Memory B cell (primary cell): ENCODE measurements at regions not wholly inside any gene's neighbourhood (a gene's known extent, or its start where the extent isn't known, plus 50 kb on each side); places are given as distances from the start of the nearest gene placed in this dataset.
"Not testable (repeated sequence)": the region's sequence is repeated elsewhere in the genome, so short reads cannot be mapped to it uniquely, and the experiment has no call there.

Experiments used
- ATAC-seq: fragments of 150-1000 bp; cut with Tn5 transposase; 2 replicates; pipeline ENCODE4 v1.10.0; 2021; ENCODE audit warnings: low read depth, mild to moderate bottlenecking, moderate library complexity
- DNase-seq, 2 donors: peaks; one replicate each; pipeline ENCODE4 v3.0.0; 2022; ENCODE audit warnings: low spot score in 2 of 2
- H3K27ac Mint-ChIP-seq: one replicate; pipeline ENCODE4 v1.8.0; 2022; ENCODE audit warnings: mild to moderate bottlenecking, moderate library complexity, mixed read lengths
- H3K27me3 Mint-ChIP-seq: one replicate; pipeline ENCODE4 v1.8.0; 2022; ENCODE audit warnings: mixed read lengths
- H3K36me3 Mint-ChIP-seq: one replicate; pipeline ENCODE4 v1.8.0; 2022; ENCODE audit warnings: mild to moderate bottlenecking, mixed read lengths
- H3K4me1 Mint-ChIP-seq: one replicate; pipeline ENCODE4 v1.8.0; 2022; ENCODE audit warnings: mixed read lengths
- H3K4me3 Mint-ChIP-seq: one replicate; pipeline ENCODE4 v1.8.0; 2022; ENCODE audit warnings: mild to moderate bottlenecking, moderate library complexity, mixed read lengths
- H3K9me3 Mint-ChIP-seq: one replicate; pipeline ENCODE4 v1.8.0; 2022; ENCODE audit warnings: mixed read lengths

DNA sequence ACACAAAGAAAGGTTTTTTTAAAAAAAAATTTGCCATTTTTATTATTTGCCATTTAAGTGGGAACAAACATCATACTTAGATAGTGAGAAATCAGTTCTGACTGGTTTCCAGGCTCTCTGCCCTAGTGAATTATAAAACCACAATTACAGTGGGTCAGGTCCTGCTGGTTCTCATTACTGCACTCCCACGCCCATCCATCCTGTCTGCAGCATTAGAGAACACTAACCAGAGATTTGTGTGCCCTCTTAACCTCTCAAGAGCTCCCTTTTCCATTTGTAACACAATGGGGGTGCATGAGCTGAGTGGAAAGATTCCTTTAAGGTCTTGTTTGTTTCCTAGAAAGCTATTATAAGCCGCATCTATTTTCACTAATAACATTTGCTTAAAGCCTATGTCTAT is 489.3 kb downstream of the AMY1C start:
- no peak for ATAC-seq

DNA sequence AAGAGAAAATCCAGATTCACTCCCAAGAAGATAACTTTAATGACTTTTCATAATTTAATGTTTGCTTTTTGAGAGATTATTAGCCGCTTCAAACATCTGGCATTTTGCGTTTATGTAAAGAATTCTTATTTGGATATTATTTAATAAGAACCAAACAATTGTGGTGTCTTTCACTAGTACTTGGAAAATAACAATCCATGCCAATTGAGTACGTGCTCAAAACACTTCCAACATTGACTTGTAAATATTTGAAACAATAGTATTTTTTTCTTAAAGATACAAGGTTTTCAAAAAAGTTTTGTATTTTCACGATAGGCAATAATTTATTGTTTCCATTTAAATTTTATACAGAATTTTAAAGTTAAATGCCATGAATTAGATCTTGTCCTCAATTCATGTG is 498.7 kb downstream of the AMY1C start:
- no peak for DNase-seq

More for the DNA sequence above, 489.3 kb downstream of the AMY1C start:
- Mint-ChIP-seq H3K4me3 (no peak overlapping the region), H3K4me1 (no peaks in the 10 kb centered on the region), H3K36me3 (no peaks in the 10 kb centered on the region), H3K27ac (no peak overlapping the region), H3K9me3 (no peaks in the 10 kb centered on the region), H3K27me3 (no peaks in the 10 kb centered on the region)
- no peak for DNase-seq

DNA sequence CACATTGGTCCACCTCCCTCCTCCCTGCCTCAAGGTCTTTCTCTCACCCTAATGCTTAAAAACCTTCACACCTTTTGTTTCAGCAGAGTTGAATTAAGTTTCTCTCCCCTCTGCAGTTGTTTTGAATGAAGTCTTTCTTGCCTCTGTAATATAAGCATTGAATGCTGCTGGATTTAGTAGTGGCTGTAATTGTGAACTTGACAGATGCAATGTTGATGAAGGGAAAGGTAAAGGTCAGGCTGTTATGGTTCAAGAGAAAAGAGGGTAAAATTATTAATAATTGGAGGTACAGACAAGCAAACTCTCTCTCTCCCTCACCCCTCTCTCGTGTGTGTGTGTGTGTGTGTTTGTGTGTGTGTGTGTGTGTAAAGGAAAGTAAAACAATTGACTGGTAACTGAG is 509.8 kb downstream of the AMY1C start:
- Mint-ChIP-seq H3K36me3 (no peaks in the 10 kb centered on the region), H3K27me3 (no peaks in the 10 kb centered on the region), H3K4me3 (no peak overlapping the region), H3K9me3 (no peaks in the 10 kb centered on the region), H3K4me1 (no peaks in the 10 kb centered on the region), H3K27ac (no peak overlapping the region)
- no peak for DNase-seq
- no peak for ATAC-seq

More for the DNA sequence above, 498.7 kb downstream of the AMY1C start:
- Mint-ChIP-seq H3K27me3 (no peaks in the 10 kb centered on the region), H3K27ac (no peak overlapping the region), H3K36me3 (no peaks in the 10 kb centered on the region), H3K4me3 (no peak overlapping the region), H3K9me3 (no peaks in the 10 kb centered on the region), H3K4me1 (no peaks in the 10 kb centered on the region)
- ATAC-seq: no peak

DNA sequence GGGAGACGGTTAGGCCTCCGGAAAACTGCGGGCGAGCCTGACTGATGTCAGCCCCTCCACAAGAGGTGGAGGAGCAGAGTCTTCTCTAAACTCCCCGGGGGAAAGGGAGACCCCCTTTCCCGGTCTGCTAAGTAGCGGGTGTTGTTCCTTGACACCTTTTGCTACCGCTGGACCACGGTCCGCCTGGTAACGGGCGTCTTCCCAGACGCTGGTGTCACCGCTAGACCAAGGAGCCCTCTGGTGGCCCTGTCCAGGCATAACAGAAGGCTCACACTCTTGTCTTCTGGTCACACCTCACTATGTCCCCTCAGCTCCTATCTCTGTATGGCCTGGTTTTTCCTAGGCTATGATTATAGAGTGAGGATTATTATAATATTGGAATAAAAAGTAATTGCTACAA is 513.4 kb downstream of the AMY1C start:
- not testable (repeated sequence) for H3K36me3 Mint-ChIP-seq, H3K4me1 Mint-ChIP-seq, ATAC-seq, H3K9me3 Mint-ChIP-seq, H3K27me3 Mint-ChIP-seq, H3K27ac Mint-ChIP-seq, H3K4me3 Mint-ChIP-seq, DNase-seq

DNA sequence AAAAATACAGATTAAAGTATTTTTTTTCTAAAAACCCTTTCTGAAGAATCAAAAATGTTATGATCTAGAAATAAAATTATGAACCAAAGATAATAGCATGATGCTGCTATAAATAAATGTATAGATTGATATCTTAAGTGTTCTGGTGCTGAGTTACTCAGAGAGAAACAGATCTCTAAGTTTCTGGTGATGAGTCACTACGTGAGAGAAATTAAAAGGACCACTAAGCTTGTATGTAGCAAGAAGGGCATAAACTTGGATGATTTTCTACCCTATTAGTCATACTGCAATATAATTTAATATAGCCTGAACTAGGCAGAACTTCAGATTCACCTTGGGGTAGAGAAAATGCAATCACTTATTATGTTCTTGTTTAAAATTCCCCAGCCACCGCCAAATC is 514.8 kb downstream of the AMY1C start:
- Mint-ChIP-seq H3K4me1 (no peaks in the 10 kb centered on the region), H3K27me3 (no peaks in the 10 kb centered on the region), H3K36me3 (no peaks in the 10 kb centered on the region), H3K27ac (no peak overlapping the region), H3K4me3 (no peak overlapping the region), H3K9me3 (no peaks in the 10 kb centered on the region)
- DNase-seq (no peak), ATAC-seq (no peak)

DNA sequence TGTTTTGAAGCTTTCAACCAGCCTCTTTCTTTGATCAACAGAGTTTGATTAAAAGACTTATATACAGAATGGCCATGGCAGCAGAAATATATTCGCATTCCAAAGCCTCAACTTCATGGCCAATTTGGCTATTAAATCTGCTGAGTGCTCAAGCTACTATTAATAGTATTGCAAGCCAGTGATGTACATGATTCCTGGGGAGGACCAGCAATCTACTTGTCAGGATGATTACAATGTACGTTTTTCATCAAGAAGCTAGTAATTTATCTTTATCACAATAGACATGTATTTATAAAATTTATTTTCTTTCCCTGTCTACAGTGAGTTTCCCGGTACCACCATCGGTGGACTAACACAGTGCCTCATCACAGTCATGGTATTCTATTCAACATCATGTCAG is 515.5 kb downstream of the AMY1C start:
- DNase-seq: no peak
- no peak overlapping the region for H3K4me3 Mint-ChIP-seq
- no peaks in the 10 kb centered on the region for H3K9me3 Mint-ChIP-seq
- H3K27ac Mint-ChIP-seq: no peak overlapping the region
- no peaks in the 10 kb centered on the region for H3K4me1 Mint-ChIP-seq
- H3K36me3 Mint-ChIP-seq: no peaks in the 10 kb centered on the region
- no peaks in the 10 kb centered on the region for H3K27me3 Mint-ChIP-seq
- ATAC-seq: no peak

DNA sequence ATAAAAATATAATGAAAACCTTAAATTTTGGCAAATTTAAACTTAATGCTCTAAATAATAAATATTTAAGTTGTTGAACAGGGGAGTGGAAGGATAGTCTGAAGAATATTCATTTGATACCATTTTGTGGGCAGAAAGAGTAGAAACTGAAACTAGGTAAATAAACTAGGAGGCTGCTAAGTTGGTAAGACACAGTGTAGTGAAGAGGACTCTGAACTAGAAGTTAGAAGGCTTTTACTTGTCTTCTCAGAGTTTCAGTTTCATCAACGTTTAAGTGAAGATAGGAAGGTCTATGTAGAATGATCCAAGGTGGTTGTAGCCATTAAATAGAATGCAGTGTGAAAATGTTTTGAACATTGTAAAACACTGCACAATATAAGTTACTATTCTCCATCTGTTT is 516.9 kb downstream of the AMY1C start:
- H3K36me3 Mint-ChIP-seq: no peaks in the 10 kb centered on the region
- no peaks in the 10 kb centered on the region for H3K9me3 Mint-ChIP-seq
- no peak for DNase-seq
- no peak overlapping the region for H3K27ac Mint-ChIP-seq
- ATAC-seq: no peak
- H3K4me3 Mint-ChIP-seq: no peak overlapping the region
- no peaks in the 10 kb centered on the region for H3K27me3 Mint-ChIP-seq
- no peaks in the 10 kb centered on the region for H3K4me1 Mint-ChIP-seq

DNA sequence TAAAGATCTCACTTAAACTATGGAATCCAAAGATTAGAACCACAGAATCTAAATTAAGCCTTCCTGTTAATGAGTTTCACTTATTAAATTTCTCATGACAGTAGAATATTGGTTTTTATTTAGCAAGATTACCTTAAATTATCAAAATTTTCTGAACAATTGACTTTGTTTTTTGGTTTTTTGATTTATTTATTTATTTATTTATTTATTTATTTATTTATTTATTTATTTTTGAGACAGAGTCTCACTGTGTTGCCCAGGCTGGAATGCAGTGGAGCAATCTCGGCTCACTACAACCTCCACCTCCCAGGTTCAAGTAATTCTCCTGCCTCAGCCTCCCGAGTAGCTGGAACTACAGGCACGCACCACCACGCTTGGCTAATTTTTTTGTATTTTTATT is 538.6 kb downstream of the AMY1C start:
- H3K27ac Mint-ChIP-seq, DNase-seq, H3K9me3 Mint-ChIP-seq, H3K4me3 Mint-ChIP-seq, H3K27me3 Mint-ChIP-seq, ATAC-seq, H3K4me1 Mint-ChIP-seq, H3K36me3 Mint-ChIP-seq: not testable (repeated sequence)

DNA sequence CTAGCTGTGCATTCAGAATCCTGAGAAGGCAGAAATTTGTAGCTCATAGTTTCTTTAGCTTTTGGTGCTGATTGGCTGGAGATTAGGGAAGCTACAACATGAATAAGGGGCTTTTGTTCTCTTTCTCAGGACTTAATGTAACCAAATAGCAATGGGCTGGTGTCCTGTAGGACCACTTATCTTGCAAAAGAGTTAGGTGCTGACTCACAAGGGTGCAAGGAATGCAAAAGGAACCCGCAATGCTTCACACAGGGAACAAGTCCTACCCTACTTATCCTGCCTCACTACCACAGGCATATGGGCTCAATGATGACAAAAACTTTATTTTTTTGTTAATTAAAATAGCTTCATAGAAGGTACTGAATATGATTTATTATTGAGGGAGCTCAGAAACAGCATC is 541.5 kb downstream of the AMY1C start:
- Mint-ChIP-seq H3K36me3 (no peaks in the 10 kb centered on the region), H3K4me1 (no peaks in the 10 kb centered on the region), H3K27ac (no peak overlapping the region), H3K4me3 (no peak overlapping the region), H3K27me3 (no peaks in the 10 kb centered on the region), H3K9me3 (no peaks in the 10 kb centered on the region)
- ATAC-seq: no peak
- DNase-seq: no peak

DNA sequence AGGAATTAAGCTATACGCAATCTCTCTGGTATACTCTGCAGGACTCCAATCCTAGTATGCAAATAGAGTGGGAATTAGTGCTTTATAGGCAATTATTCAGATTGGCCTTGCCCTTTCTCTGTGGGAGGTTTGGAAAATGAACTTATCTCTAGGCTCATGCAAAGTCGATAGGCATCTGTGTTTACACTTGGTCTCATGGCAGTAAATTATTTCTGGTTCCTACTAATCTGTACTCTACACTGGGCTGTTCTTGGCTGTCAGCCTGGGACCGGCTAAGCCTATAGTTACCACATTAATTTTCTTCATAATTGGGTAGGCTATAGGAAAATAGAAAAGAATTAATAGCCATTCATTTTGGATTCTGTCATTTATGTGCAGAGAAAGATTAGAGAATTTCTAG is 544.6 kb downstream of the AMY1C start:
- Mint-ChIP-seq H3K4me3 (no peak overlapping the region), H3K27me3 (peaks cover 2% of the 10 kb centered on the region), H3K4me1 (no peaks in the 10 kb centered on the region), H3K36me3 (no peaks in the 10 kb centered on the region), H3K9me3 (no peaks in the 10 kb centered on the region), H3K27ac (no peak overlapping the region)
- DNase-seq: no peak
- no peak for ATAC-seq

DNA sequence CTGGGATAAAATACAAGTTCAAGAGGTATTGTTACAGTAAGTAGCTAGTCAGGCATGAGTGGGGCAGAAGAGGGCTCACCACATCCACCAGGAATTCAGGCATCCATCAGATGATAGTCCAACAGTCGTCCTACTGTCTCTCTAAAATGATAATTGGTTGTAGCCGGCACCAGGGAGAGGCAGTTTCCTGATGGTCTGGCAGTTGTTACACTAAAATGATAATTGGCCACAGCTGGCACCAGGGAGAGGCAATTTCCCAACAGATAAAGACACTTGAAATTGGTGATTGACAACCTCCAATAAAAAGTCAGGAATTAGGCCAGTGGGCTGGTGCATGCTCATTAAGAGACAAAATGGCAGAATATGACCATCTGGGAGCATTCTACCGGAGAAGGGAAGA is 545.8 kb downstream of the AMY1C start:
- H3K36me3 Mint-ChIP-seq: no peaks in the 10 kb centered on the region
- DNase-seq (no peak), ATAC-seq (no peak)
- H3K9me3 Mint-ChIP-seq: no peaks in the 10 kb centered on the region
- no peak overlapping the region for H3K4me3 Mint-ChIP-seq
- H3K27me3 Mint-ChIP-seq: peaks cover 2% of the 10 kb centered on the region
- no peak overlapping the region for H3K27ac Mint-ChIP-seq
- H3K4me1 Mint-ChIP-seq: no peaks in the 10 kb centered on the region

DNA sequence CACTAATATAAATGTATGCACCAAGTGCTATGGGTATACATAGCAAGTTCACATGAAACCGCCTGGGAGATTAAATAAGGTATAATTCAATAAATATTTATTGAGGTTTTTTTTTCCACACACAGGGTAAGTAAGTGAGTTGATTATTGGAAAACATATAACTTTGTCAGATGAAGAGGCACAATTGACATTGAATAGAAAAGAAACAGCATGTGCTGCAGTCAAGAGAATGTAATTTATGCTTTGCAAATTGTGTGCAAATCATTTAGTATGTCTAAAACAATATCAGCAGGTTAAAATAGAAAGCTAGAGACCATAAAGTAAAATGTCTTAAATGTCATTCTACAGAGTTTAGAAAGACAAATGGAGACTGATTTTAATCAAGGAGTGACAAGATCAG is 560.0 kb downstream of the AMY1C start:
- H3K27ac Mint-ChIP-seq: no peak overlapping the region
- H3K36me3 Mint-ChIP-seq: no peaks in the 10 kb centered on the region
- H3K4me3 Mint-ChIP-seq: no peak overlapping the region
- no peaks in the 10 kb centered on the region for H3K4me1 Mint-ChIP-seq
- DNase-seq (no peak), ATAC-seq (no peak)
- H3K27me3 Mint-ChIP-seq: no peaks in the 10 kb centered on the region
- H3K9me3 Mint-ChIP-seq: peaks cover 1% of the 10 kb centered on the region

DNA sequence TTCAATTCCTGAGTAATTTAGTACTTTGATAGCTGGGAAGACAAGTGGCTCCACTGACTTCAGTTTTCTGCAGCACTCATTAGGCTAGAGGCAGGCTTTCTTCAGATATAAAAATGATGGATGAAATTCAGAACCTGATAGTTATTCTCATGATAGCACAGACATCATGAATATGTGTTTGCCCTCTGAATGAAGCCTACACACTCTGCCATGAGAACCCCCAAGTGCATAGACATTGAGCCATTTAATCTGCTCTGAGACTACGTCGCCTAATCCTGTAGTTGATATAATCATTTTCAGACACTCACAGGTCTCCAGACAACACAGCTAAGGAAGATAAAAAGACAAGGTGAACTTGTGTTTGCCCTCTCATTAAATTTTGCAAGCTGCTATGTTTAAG is 566.1 kb downstream of the AMY1C start:
- H3K4me3 Mint-ChIP-seq: no peak overlapping the region
- H3K4me1 Mint-ChIP-seq: no peaks in the 10 kb centered on the region
- DNase-seq (no peak), ATAC-seq (no peak)
- H3K27me3 Mint-ChIP-seq: no peaks in the 10 kb centered on the region
- no peaks in the 10 kb centered on the region for H3K36me3 Mint-ChIP-seq
- peaks cover 2% of the 10 kb centered on the region for H3K9me3 Mint-ChIP-seq
- no peak overlapping the region for H3K27ac Mint-ChIP-seq

DNA sequence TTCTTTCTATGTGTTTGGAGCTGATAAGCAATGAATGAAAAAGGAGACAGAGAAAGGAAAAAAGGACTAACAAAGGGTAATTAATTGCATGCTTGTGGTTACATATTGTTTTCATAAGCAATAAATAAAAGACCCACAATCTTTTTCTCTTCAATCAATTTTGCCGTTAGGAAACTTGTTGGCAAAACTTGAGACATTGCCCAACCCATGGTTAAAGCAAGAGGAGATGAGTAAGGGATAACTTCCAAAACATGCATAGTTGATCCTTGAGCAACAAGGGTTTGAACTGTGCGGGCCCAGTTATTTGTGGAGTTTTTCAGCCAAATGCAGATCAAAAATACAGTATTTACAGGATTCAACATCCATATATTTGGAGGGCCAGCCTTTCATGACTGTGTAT is 572.4 kb downstream of the AMY1C start:
- ATAC-seq (no peak), DNase-seq (no peak)
- Mint-ChIP-seq H3K9me3 (peaks cover 2% of the 10 kb centered on the region), H3K27me3 (no peaks in the 10 kb centered on the region), H3K27ac (no peak overlapping the region), H3K36me3 (no peaks in the 10 kb centered on the region), H3K4me3 (no peak overlapping the region), H3K4me1 (no peaks in the 10 kb centered on the region)

DNA sequence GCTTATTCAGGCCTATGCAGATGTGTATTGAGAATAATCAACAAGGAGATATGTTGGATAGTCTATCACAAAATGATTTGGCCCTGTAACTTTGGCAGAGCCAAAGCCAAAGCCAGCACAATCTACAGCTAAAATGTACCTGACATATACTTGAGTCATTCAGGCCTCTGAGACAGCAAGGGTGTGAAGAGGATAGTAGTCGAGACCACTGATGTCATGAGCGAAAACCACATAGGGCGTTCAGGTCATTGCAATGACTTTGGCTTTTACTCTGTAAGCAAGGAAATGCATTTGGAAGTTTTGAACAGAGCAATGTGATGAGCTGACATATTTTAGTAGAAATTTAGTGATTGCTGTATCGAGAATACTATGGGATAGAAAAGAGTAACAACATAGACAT is 579.6 kb downstream of the AMY1C start:
- Mint-ChIP-seq H3K4me3 (no peak overlapping the region), H3K27me3 (no peaks in the 10 kb centered on the region), H3K9me3 (no peaks in the 10 kb centered on the region), H3K27ac (no peak overlapping the region), H3K36me3 (no peaks in the 10 kb centered on the region), H3K4me1 (no peaks in the 10 kb centered on the region)
- no peak for ATAC-seq
- no peak for DNase-seq

DNA sequence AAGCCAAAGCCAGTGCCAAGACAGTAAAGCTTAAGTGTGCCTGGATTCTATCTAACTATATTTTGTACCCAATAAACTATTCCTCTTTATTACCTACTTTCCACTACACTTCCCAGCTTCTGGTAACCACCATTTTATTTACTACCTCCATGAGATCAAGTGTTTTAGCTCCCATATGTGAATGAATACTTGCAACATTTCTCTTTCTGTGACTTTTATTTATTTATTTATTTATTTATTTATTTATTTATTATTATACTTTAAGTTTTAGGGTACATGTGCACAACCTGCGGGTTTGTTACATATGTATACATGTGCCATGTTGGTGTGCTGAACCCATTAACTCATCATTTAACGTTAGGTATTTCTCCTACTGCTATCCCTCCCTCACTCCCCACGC is 582.1 kb downstream of the AMY1C start:
- H3K4me1 Mint-ChIP-seq: no peaks in the 10 kb centered on the region
- H3K36me3 Mint-ChIP-seq: no peaks in the 10 kb centered on the region
- ATAC-seq (no peak), DNase-seq (no peak)
- no peaks in the 10 kb centered on the region for H3K9me3 Mint-ChIP-seq
- H3K4me3 Mint-ChIP-seq: no peak overlapping the region
- no peaks in the 10 kb centered on the region for H3K27me3 Mint-ChIP-seq
- H3K27ac Mint-ChIP-seq: no peak overlapping the region
